Keratinocyte (primary cell): ENCODE measurements at regions not wholly inside any gene's neighbourhood (a gene's known extent, or its start where the extent isn't known, plus 50 kb on each side); places are given as distances from the start of the nearest gene placed in this dataset.

Source experiments
- DNase-seq: peaks from one replicate; pipeline ENCODE4 v3.0.0-alpha.2; 2011; ENCODE audit warnings: low read depth, missing footprints, low spot score
- FAIRE-seq: peaks from 2 replicates; lab custom pipeline; 2011; peaks lifted over from hg19 to GRCh38; lab: Jason Lieb, UNC
- H2AFZ ChIP-seq: 2 replicates; pipeline ENCODE4 v1.6.0; 2012; ENCODE audit warnings: low read length, control low read depth, inconsistent platforms; ENCODE audit not compliant: control insufficient read depth
- H3K27ac ChIP-seq: 2 replicates; pipeline ENCODE4 v1.5.1; 2011; ENCODE audit warnings: low read length; ENCODE audit not compliant: control insufficient read depth, insufficient read depth
- H3K27me3 ChIP-seq: 3 replicates; pipeline ENCODE4 v1.6.0; 2011; ENCODE audit warnings: low read length; ENCODE audit not compliant: control insufficient read depth, insufficient read depth; ENCODE audit errors: extremely low read depth
- H3K36me3 ChIP-seq, 2 experiments: 2 replicates in 1 of 2; 3 replicates in 1 of 2; pipeline ENCODE4 v1.5.1; 2011; ENCODE audit warnings: low read length in 2 of 2, mild to moderate bottlenecking in 1 of 2; ENCODE audit not compliant: control insufficient read depth in 2 of 2, insufficient read depth in 2 of 2; ENCODE audit errors: extremely low read depth in 1 of 2
- H3K4me1 ChIP-seq: 3 replicates; pipeline ENCODE4 v1.5.1; 2011; ENCODE audit warnings: low read length; ENCODE audit not compliant: control insufficient read depth, insufficient read depth; ENCODE audit errors: extremely low read depth
- H3K4me2 ChIP-seq: 3 replicates; pipeline ENCODE4 v1.6.0; 2011; ENCODE audit warnings: low read depth, low read length; ENCODE audit not compliant: control insufficient read depth, insufficient read depth; ENCODE audit errors: extremely low read depth
- H3K4me3 ChIP-seq, 3 experiments: fragments of 200-600 bp in 1 of 3; sonication (generic) in 1 of 3; 2 replicates in 2 of 3; 3 replicates in 1 of 3; pipeline ENCODE4 v1.5.1; 2011 to 2016; ENCODE audit warnings: low read length in 3 of 3, mild to moderate bottlenecking in 3 of 3, control low read depth in 2 of 3, inconsistent platforms in 1 of 3, low read depth in 1 of 3, mixed read lengths in 1 of 3, mixed run types in 1 of 3, moderate library complexity in 1 of 3; ENCODE audit not compliant: control insufficient read depth in 2 of 3, insufficient read depth in 2 of 3; ENCODE audit errors: extremely low read depth in 1 of 3
- H3K79me2 ChIP-seq: 2 replicates; pipeline ENCODE4 v1.6.0; 2012; ENCODE audit warnings: low read length; ENCODE audit not compliant: control insufficient read depth, insufficient read depth
- H3K9ac ChIP-seq: 3 replicates; pipeline ENCODE4 v1.6.0; 2011; ENCODE audit warnings: low read length; ENCODE audit not compliant: control insufficient read depth, insufficient read depth; ENCODE audit errors: extremely low read depth
- H3K9me1 ChIP-seq: 3 replicates; pipeline ENCODE4 v1.6.0; 2011; ENCODE audit warnings: low read length; ENCODE audit not compliant: control insufficient read depth, insufficient read depth; ENCODE audit errors: extremely low read depth
- H3K9me3 ChIP-seq: 2 replicates; pipeline ENCODE4 v1.5.1; 2012; ENCODE audit warnings: low read depth, low read length; ENCODE audit not compliant: control insufficient read depth
- H4K20me1 ChIP-seq: 3 replicates; pipeline ENCODE4 v1.6.0; 2011; ENCODE audit warnings: low read length; ENCODE audit not compliant: control insufficient read depth, insufficient read depth; ENCODE audit errors: extremely low read depth
- CTCF ChIP-seq, 3 experiments: IDR thresholded peaks in 1 of 3; conservative IDR thresholded peaks in 1 of 3; optimal IDR thresholded peaks in 1 of 3; 2 replicates in 2 of 3; 3 replicates in 1 of 3; pipeline versions ENCODE3 to v1.5.1; 2011; ENCODE audit warnings: low read length in 3 of 3, mild to moderate bottlenecking in 3 of 3, moderate library complexity in 2 of 3, control low read depth in 1 of 3, inconsistent platforms in 1 of 3; ENCODE audit not compliant: insufficient read depth in 2 of 3; ENCODE audit errors: extremely low read depth in 1 of 3
- EZH2 ChIP-seq: IDR thresholded peaks from one replicate; pipeline ENCODE4 v1.6.1; 2012; ENCODE audit warnings: inconsistent platforms, mild to moderate bottlenecking, low read length, moderate library complexity
- dilution Hi-C: fragments of 300-500 bp; cut with MboI; formaldehyde crosslinking; loops from one replicate; pipeline ENCODE4 v1.7.0; 2020; ENCODE audit warnings: low sequenced_read_pairs; ENCODE audit not compliant: extremely low pct_ligation_motif_present

- H3K79me2 ChIP-seq, result no peaks in the 10 kb centered on the region
- FAIRE-seq, result no peak
- no peaks in the 10 kb centered on the region for H3K9me3 ChIP-seq
- H3K9ac ChIP-seq, result no peak overlapping the region
- no peak overlapping the region for H3K4me2 ChIP-seq
- DNase-seq, result no peak
- TF ChIP-seq EZH2, result no peak
- no peak for TF ChIP-seq CTCF (optimal IDR thresholded peaks at IDR 0.05 in 1 of 3, IDR thresholded peaks at IDR 0.05 in 1 of 3, conservative IDR thresholded peaks at IDR 0.05 in 1 of 3; ENCODE audit: extremely low read depth in 1 of 3, insufficient read depth in 2 of 3, low read length in 3 of 3)
- H3K4me1 ChIP-seq, result no peaks in the 10 kb centered on the region
- no peak overlapping the region for H3K27ac ChIP-seq
- dilution Hi-C loops, result no loop called here
- H3K27me3 ChIP-seq, result no peaks in the 10 kb centered on the region
- H4K20me1 ChIP-seq, result no peaks in the 10 kb centered on the region
- H2AFZ ChIP-seq, result no peak overlapping the region
- H3K4me3 ChIP-seq, result no peak overlapping the region
- H3K9me1 ChIP-seq, result no peaks in the 10 kb centered on the region
- H3K36me3 ChIP-seq, result no peaks in the 10 kb centered on the region
Measured at GRCh38 chr5:28214292-28214691, 1175.9 kb upstream of the CDH9 start.

DNA sequence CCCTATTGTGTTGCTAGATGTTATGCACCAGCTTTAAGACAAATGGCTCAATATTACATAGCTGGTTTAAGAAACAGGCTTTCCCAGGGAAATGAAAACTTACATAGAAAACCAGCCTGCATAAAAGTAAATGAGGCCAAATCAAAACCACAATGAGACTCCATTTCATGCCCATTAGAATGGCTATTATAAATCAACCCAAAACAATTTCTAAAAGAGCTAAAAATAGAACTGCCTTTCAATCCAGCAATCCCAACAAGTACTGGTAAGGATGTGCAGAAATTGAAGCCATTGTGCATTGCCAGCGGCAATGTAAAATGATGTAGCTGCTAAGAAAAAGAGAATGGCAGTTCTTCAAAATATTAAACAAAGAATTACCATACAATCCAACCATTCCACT lies 1170.0 kb upstream of the CDH9 start:
- no peak overlapping the region for H3K9ac ChIP-seq
- H4K20me1 ChIP-seq, result no peaks in the 10 kb centered on the region
- dilution Hi-C loops, result no loop called here
- H3K4me2 ChIP-seq, result no peak overlapping the region
- H3K36me3 ChIP-seq, result no peaks in the 10 kb centered on the region
- no peak overlapping the region for H3K27ac ChIP-seq
- H3K9me1 ChIP-seq, result no peaks in the 10 kb centered on the region
- H2AFZ ChIP-seq, result no peak overlapping the region
- H3K79me2 ChIP-seq, result no peaks in the 10 kb centered on the region
- TF ChIP-seq EZH2 (no peak), CTCF (optimal IDR thresholded peaks at IDR 0.05 in 1 of 3, IDR thresholded peaks at IDR 0.05 in 1 of 3, conservative IDR thresholded peaks at IDR 0.05 in 1 of 3; ENCODE audit: extremely low read depth in 1 of 3, insufficient read depth in 2 of 3, low read length in 3 of 3) (no peak)
- no peaks in the 10 kb centered on the region for H3K9me3 ChIP-seq
- H3K4me3 ChIP-seq, result no peak overlapping the region
- H3K4me1 ChIP-seq, result no peaks in the 10 kb centered on the region
- DNase-seq (no peak), FAIRE-seq (no peak)
- H3K27me3 ChIP-seq, result no peaks in the 10 kb centered on the region
